ENCODE measurements at regions not wholly inside any gene's neighbourhood (a gene's known extent, or its start where the extent isn't known, plus 50 kb on each side); places are given as distances from the start of the nearest gene placed in this dataset.

DNA sequence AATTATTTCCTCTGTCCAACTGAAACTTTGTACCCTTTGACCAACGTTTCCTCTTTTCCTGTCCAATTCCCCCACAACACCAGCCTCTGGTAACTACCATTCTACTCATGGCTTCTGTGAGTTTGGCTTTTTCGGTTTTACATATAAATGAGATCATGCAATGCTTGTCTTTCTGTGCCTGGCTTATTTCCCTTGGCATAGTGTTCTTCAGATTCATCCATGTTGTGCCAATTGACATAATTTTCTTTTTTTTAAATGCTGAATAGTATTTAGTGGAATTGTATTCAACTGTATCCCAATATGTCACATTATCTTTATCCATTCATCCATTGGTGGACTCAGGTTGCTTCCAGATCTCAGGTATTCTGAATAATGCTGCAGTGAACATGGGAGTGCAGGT is 222.5 kb upstream of the GALNTL6 start:
- Histone ChIP-seq H2BK12ac (ENCODE audit: low read depth, low read length) (no peak overlapping the region), H3K9me3 (ENCODE audit: insufficient read depth in 2 of 2, low read depth in 1 of 2, low read length in 1 of 2) (no peaks in the 10 kb centered on the region), H3K27me3 (replicated peaks in 1 of 4; ENCODE audit: control insufficient read depth in 3 of 4, extremely low read depth in 1 of 4, insufficient read depth in 3 of 4, low read length in 3 of 4) (no peaks in the 10 kb centered on the region), H2BK5ac (ENCODE audit: low read depth, low read length) (no peak overlapping the region), H4K20me1 (replicated peaks in 1 of 2; ENCODE audit: control insufficient read depth in 1 of 2, insufficient read depth in 2 of 2, low read length in 2 of 2) (no peaks in the 10 kb centered on the region), H3K4ac (replicated peaks; ENCODE audit: insufficient read length, low read depth, low read length) (no peak overlapping the region), H4K5ac (ENCODE audit: insufficient read length, low read depth, low read length) (no peak overlapping the region), H3K23ac (ENCODE audit: insufficient read length) (no peak overlapping the region), H3K4me1 (replicated peaks in 1 of 4; ENCODE audit: control insufficient read depth in 3 of 4, insufficient read depth in 4 of 4, low read length in 3 of 4) (no peaks in the 10 kb centered on the region; a peak in 3 of 7 replicates), H4K8ac (ENCODE audit: extremely low read depth, insufficient read depth, low read length) (no peak overlapping the region), H2AFZ (ENCODE audit: low read length) (no peak overlapping the region), H3K23me2 (ENCODE audit: low read depth, low read length) (no peaks in the 10 kb centered on the region), H3K18ac (ENCODE audit: extremely low read depth, low read length) (no peak overlapping the region), H3K4me2 (ENCODE audit: insufficient read depth in 1 of 2, low read depth in 2 of 2, low read length in 2 of 2) (no peak overlapping the region), H3K14ac (ENCODE audit: insufficient read length) (no peak overlapping the region), H2BK20ac (ENCODE audit: low read length) (no peak overlapping the region), H3K79me1 (ENCODE audit: low read depth, low read length) (no peaks in the 10 kb centered on the region), H2BK15ac (ENCODE audit: low read length) (no peak overlapping the region), H3K56ac (replicated peaks; ENCODE audit: insufficient read length, low read depth, low read length) (no peak overlapping the region), H2AK5ac (ENCODE audit: low read depth, low read length) (no peak overlapping the region), H4K91ac (replicated peaks; ENCODE audit: insufficient read length, low read length) (no peak overlapping the region), H3K4me3 (ENCODE audit: extremely low read depth in 1 of 4, insufficient read depth in 2 of 4, low read depth in 3 of 4, low read length in 4 of 4) (no peak overlapping the region), H3K27ac (ENCODE audit: low read depth, low read length) (no peak overlapping the region), H3K36me3 (ENCODE audit: control insufficient read depth in 2 of 4, insufficient read depth in 4 of 4, low read length in 3 of 4) (no peaks in the 10 kb centered on the region), H2BK120ac (replicated peaks; ENCODE audit: low read depth, low read length) (no peak overlapping the region), H3K9ac (replicated peaks in 1 of 4; ENCODE audit: extremely low read depth in 1 of 4, low read depth in 3 of 4, low read length in 3 of 4) (no peak overlapping the region), H3K79me2 (ENCODE audit: control insufficient read depth in 1 of 2, insufficient read depth in 2 of 2, low read length in 2 of 2) (no peaks in the 10 kb centered on the region)
- TF ChIP-seq ATF3 (IDR thresholded peaks at IDR 0.05; ENCODE audit: insufficient read depth, low read depth, low read length) = no peak
- no peak for TF ChIP-seq BRCA1 (IDR thresholded peaks at IDR 0.05; ENCODE audit: low read depth, low read length)
- WGBS, 2 experiments (ENCODE audit: extremely low coverage in 1 of 2, insufficient coverage in 1 of 2, insufficient read length in 1 of 2, insufficient replicate concordance in 2 of 2, low coverage in 1 of 2, low lambda C conversion rate in 2 of 2, missing lambda C conversion rate in 1 of 2) = 90% methylated on average over 2 of the region's 2 CpGs; no CpG with 5 or more reads in 1 of the 2 experiments
- DNase-seq (ENCODE audit: low read depth in 1 of 2, low spot score in 2 of 2) (no peak), FAIRE-seq (no peak)
- ChIA-PET POLR2A (ENCODE audit: partially characterized antibody) (no interaction called here), CTCF (ENCODE audit: partially characterized antibody) (interaction anchor here (1.2 to 1.4 kb wide), 2 partner anchors 17 to 39 kb away, joined by 3 to 5 read pairs; no protein-coding TSS in a partner anchor)
